ENCODE measurements at regions not wholly inside any gene's neighbourhood (a gene's known extent, or its start where the extent isn't known, plus 50 kb on each side); places are given as distances from the start of the nearest gene placed in this dataset.
"Not testable (repeated sequence)": the region's sequence is repeated elsewhere in the genome, so short reads cannot be mapped to it uniquely, and the experiment has no call there.

GRCh38 chr4:89502581-89502980, 195.0 kb upstream of the GPRIN3 start:
- no peak for DNase-seq (ENCODE audit: extremely low read depth, low read depth)
- TF ChIP-seq, protein P1, sequence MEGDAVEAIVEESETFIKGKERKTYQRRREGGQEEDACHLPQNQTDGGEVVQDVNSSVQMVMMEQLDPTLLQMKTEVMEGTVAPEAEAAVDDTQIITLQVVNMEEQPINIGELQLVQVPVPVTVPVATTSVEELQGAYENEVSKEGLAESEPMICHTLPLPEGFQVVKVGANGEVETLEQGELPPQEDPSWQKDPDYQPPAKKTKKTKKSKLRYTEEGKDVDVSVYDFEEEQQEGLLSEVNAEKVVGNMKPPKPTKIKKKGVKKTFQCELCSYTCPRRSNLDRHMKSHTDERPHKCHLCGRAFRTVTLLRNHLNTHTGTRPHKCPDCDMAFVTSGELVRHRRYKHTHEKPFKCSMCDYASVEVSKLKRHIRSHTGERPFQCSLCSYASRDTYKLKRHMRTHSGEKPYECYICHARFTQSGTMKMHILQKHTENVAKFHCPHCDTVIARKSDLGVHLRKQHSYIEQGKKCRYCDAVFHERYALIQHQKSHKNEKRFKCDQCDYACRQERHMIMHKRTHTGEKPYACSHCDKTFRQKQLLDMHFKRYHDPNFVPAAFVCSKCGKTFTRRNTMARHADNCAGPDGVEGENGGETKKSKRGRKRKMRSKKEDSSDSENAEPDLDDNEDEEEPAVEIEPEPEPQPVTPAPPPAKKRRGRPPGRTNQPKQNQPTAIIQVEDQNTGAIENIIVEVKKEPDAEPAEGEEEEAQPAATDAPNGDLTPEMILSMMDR (IDR thresholded peaks at IDR 0.05; ENCODE audit: low read depth, low read length) = no peak

DNA sequence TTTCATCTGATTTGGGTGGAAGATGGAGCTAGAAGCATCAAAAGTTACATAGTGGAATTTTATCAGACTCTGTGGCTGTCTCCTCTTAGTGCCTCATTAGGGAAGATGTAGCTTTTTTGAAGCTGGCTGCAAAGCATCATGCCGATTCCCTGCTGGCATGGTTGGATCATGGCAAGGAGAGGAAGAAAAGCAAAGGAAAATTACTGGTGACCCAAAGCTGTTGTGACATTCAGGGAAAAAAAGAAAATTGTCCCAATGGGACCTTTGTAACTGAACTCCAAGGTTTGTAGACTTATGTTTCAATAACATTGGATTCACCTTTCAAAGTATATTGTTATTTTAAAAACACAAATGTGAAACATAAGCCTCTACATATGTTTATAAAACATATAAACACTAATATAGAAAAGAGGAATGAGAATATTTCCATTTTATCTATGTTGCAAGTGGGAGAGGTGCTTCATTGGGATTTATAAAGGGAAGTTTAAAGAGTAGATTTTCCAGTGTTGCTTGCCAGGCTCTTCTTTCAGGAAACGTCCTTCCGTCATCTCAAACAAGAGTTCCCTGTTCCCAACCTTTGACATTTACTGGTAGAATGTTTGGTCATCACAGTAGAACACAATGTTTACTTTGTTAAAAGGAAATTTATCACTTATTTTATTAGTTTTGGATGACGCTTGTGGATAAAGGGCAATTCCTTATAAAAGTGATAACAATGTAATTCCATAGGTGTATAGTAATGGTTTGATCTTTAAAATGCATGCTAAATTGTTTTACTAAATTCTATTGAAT, 190.1 kb upstream of the GPRIN3 start:
- DNase-seq (ENCODE audit: extremely low read depth, low read depth) = no peak
- TF ChIP-seq, protein P1 (IDR thresholded peaks at IDR 0.05; ENCODE audit: low read depth, low read length) = no peak

- no peak for DNase-seq (ENCODE audit: extremely low read depth, low read depth)
- TF ChIP-seq, protein P1 (IDR thresholded peaks at IDR 0.05; ENCODE audit: low read depth, low read length) = no peak
These were observed 189.3 kb upstream of the GPRIN3 start for GRCh38 chr4:89496851-89497250.

DNA sequence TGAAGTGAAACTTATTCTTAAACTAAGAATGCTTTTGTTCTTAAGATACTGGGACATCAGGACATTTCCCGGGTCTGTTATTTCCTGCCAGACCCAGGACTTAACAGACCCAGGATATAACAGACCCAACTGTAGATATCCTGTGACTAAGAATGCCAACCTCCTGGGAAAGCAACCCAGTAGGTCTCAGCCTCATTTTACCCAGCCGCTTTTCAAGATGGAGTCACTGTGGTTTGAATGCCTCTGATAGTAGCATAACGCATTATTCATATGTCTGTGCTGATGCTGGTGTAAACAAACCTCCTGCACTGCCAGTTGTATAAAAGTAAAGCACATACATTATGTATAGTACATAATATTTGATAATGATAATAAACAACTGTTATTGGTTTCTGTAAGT, 185.8 kb upstream of the GPRIN3 start:
- TF ChIP-seq, protein P1 (IDR thresholded peaks at IDR 0.05; ENCODE audit: low read depth, low read length) = no peak
- DNase-seq (ENCODE audit: extremely low read depth, low read depth) = no peak

- TF ChIP-seq, protein P1 (IDR thresholded peaks at IDR 0.05; ENCODE audit: low read depth, low read length) = no peak
- DNase-seq (ENCODE audit: extremely low read depth, low read depth) = no peak
These were observed 185.0 kb upstream of the GPRIN3 start for GRCh38 chr4:89492581-89493071.

- TF ChIP-seq, protein P1 (IDR thresholded peaks at IDR 0.05; ENCODE audit: low read depth, low read length) = no peak
- no peak for DNase-seq (ENCODE audit: extremely low read depth, low read depth)
These were observed 184.2 kb upstream of the GPRIN3 start for GRCh38 chr4:89491761-89492160.

GRCh38 chr4:89489921-89490431, 182.4 kb upstream of the GPRIN3 start:
- not testable (repeated sequence) for DNase-seq (ENCODE audit: extremely low read depth, low read depth)
